ENCODE measurements at regions not wholly inside any gene's neighbourhood (a gene's known extent, or its start where the extent isn't known, plus 50 kb on each side); places are given as distances from the start of the nearest gene placed in this dataset.

GRCh38 chr11:116394022-116394421, 378.8 kb downstream of the BUD13 start:
- no peak overlapping the region for H3K27ac ChIP-seq (ENCODE audit: low read depth, low read length)
- no peak overlapping the region for H3K4me3 ChIP-seq (ENCODE audit: low read depth, low read length)
- no peak for TF ChIP-seq CTCF (IDR thresholded peaks at IDR 0.05; ENCODE audit: low read depth, low read length)
- POLR2A ChIA-PET, result no interaction called here
- no peak for DNase-seq (ENCODE audit: low read depth, low spot score)
- no peaks in the 10 kb centered on the region for H3K27me3 ChIP-seq (ENCODE audit: control insufficient read depth, insufficient read depth, low read length)
- CTCF ChIA-PET, result no interaction called here
- H3K9me3 ChIP-seq (ENCODE audit: control insufficient read depth, insufficient read depth, low read length), result no peaks in the 10 kb centered on the region

- Histone ChIP-seq H3K4me3 (ENCODE audit: low read depth, low read length) (no peak overlapping the region), H3K27ac (ENCODE audit: low read depth, low read length) (no peak overlapping the region)
- CTCF ChIA-PET, result no interaction called here
Observed at GRCh38 chr11:116390963-116391362, 381.8 kb downstream of the BUD13 start.

GRCh38 chr11:116388146-116388545, 384.6 kb downstream of the BUD13 start:
- Histone ChIP-seq H3K9me3 (ENCODE audit: control insufficient read depth, insufficient read depth, low read length) (no peaks in the 10 kb centered on the region), H3K27me3 (ENCODE audit: control insufficient read depth, insufficient read depth, low read length) (no peaks in the 10 kb centered on the region), H3K4me3 (ENCODE audit: low read depth, low read length) (no peak overlapping the region), H3K27ac (ENCODE audit: low read depth, low read length) (no peak overlapping the region)
- DNase-seq (ENCODE audit: low read depth, low spot score), result no peak
- ChIA-PET CTCF (interaction anchor here (0.6 kb wide), 1 partner anchor 17 kb away, joined by 3 read pairs; no protein-coding TSS in a partner anchor), POLR2A (no interaction called here)
- TF ChIP-seq CTCF (IDR thresholded peaks at IDR 0.05; ENCODE audit: low read depth, low read length), result no peak

More at GRCh38 chr11:116390963-116391362, 381.8 kb downstream of the BUD13 start:
- Histone ChIP-seq H3K9me3 (ENCODE audit: control insufficient read depth, insufficient read depth, low read length) (no peaks in the 10 kb centered on the region), H3K27me3 (ENCODE audit: control insufficient read depth, insufficient read depth, low read length) (no peaks in the 10 kb centered on the region)
- POLR2A ChIA-PET, result no interaction called here
- DNase-seq (ENCODE audit: low read depth, low spot score), result no peak
- TF ChIP-seq CTCF (IDR thresholded peaks at IDR 0.05; ENCODE audit: low read depth, low read length), result no peak

GRCh38 chr11:116387641-116388040, 385.1 kb downstream of the BUD13 start:
- no peaks in the 10 kb centered on the region for H3K27me3 ChIP-seq (ENCODE audit: control insufficient read depth, insufficient read depth, low read length)
- no peaks in the 10 kb centered on the region for H3K9me3 ChIP-seq (ENCODE audit: control insufficient read depth, insufficient read depth, low read length)
- no peak for DNase-seq (ENCODE audit: low read depth, low spot score)
- TF ChIP-seq CTCF (IDR thresholded peaks at IDR 0.05; ENCODE audit: low read depth, low read length), result no peak
- H3K27ac ChIP-seq (ENCODE audit: low read depth, low read length), result no peak overlapping the region
- ChIA-PET POLR2A (no interaction called here), CTCF (no interaction called here)
- H3K4me3 ChIP-seq (ENCODE audit: low read depth, low read length), result no peak overlapping the region

GRCh38 chr11:116386118-116386699, 386.6 kb downstream of the BUD13 start:
- no peak for DNase-seq (ENCODE audit: low read depth, low spot score)
- POLR2A ChIA-PET, result no interaction called here
- CTCF ChIA-PET, result no interaction called here
- no peak overlapping the region for H3K4me3 ChIP-seq (ENCODE audit: low read depth, low read length)
- no peaks in the 10 kb centered on the region for H3K27me3 ChIP-seq (ENCODE audit: control insufficient read depth, insufficient read depth, low read length)
- H3K27ac ChIP-seq (ENCODE audit: low read depth, low read length), result no peak overlapping the region
- no peaks in the 10 kb centered on the region for H3K9me3 ChIP-seq (ENCODE audit: control insufficient read depth, insufficient read depth, low read length)
- TF ChIP-seq CTCF (IDR thresholded peaks at IDR 0.05; ENCODE audit: low read depth, low read length), result no peak
